Liver (tissue), 8 donors: ENCODE measurements at regions not wholly inside any gene's neighbourhood (a gene's known extent, or its start where the extent isn't known, plus 50 kb on each side); places are given as distances from the start of the nearest gene placed in this dataset.

Experiments
- DNase-seq: peaks from one replicate; pipeline ENCODE4 v3.0.0-alpha.2; 2017; ENCODE audit warnings: low spot score
- H3K27ac ChIP-seq, 2 donors: one replicate each; pipeline ENCODE4 v1.7.0; 2013; ENCODE audit warnings: inconsistent platforms in 2 of 2, low read length in 2 of 2, control low read depth in 1 of 2, low read depth in 1 of 2, mild to moderate bottlenecking in 1 of 2
- H3K27me3 ChIP-seq, 4 donors: one replicate each; pipeline versions ENCODE4 v1.6.1 to v1.7.0; 2013; ENCODE audit warnings: low read length in 3 of 4, inconsistent platforms in 1 of 4, mild to moderate bottlenecking in 1 of 4, moderate library complexity in 1 of 4; ENCODE audit not compliant: control insufficient read depth in 4 of 4, insufficient read depth in 4 of 4
- H3K36me3 ChIP-seq, 4 donors: one replicate each; pipeline versions ENCODE4 v1.6.1 to v1.7.0; 2013; ENCODE audit warnings: low read length in 3 of 4, mild to moderate bottlenecking in 3 of 4, low read depth in 1 of 4, moderate library complexity in 1 of 4; ENCODE audit not compliant: control insufficient read depth in 4 of 4, insufficient read depth in 3 of 4
- H3K4me1 ChIP-seq, 4 donors: one replicate each; pipeline versions ENCODE4 v1.6.1 to v1.7.0; 2013; ENCODE audit warnings: low read length in 3 of 4, mild to moderate bottlenecking in 3 of 4, moderate library complexity in 1 of 4; ENCODE audit not compliant: control insufficient read depth in 4 of 4, insufficient read depth in 4 of 4
- H3K4me3 ChIP-seq, 3 donors: one replicate each; pipeline versions ENCODE4 v1.6.1 to v1.7.0; 2013; ENCODE audit warnings: low read length in 3 of 3, control low read depth in 1 of 3, low read depth in 1 of 3, mild to moderate bottlenecking in 1 of 3
- H3K9ac ChIP-seq, 2 donors: one replicate each; pipeline ENCODE4 v1.7.0; 2013; ENCODE audit warnings: low read length in 2 of 2, mild to moderate bottlenecking in 2 of 2, moderate library complexity in 2 of 2, control low read depth in 1 of 2, low read depth in 1 of 2
- H3K9me3 ChIP-seq, 4 donors: one replicate each; pipeline versions ENCODE4 v1.6.1 to v1.7.0; 2013; ENCODE audit warnings: low read length in 3 of 4; ENCODE audit not compliant: control insufficient read depth in 4 of 4
- EGR1 ChIP-seq, 2 donors: IDR thresholded peaks; 2 replicates each; pipeline ENCODE4 v1.6.1; 2016 to 2018; ENCODE audit warnings: antibody characterized with exemption in 2 of 2, low read depth in 2 of 2
- FOXA1 ChIP-seq: IDR thresholded peaks from 2 replicates; pipeline ENCODE4 v1.6.1; 2016; ENCODE audit warnings: antibody characterized with exemption
- FOXA2 ChIP-seq: IDR thresholded peaks from 2 replicates; pipeline ENCODE4 v1.6.1; 2016; ENCODE audit warnings: antibody characterized with exemption
- GABPA ChIP-seq, 2 donors: IDR thresholded peaks in 1 of 2; conservative IDR thresholded peaks in 1 of 2; 2 replicates each; pipeline ENCODE4 v1.6.1; 2016; ENCODE audit warnings: antibody characterized with exemption in 2 of 2, mild to moderate bottlenecking in 1 of 2, moderate library complexity in 1 of 2
- HNF4A ChIP-seq, 2 donors: conservative IDR thresholded peaks; 2 replicates each; pipeline ENCODE4 v1.6.1; 2016; ENCODE audit warnings: antibody characterized with exemption in 2 of 2, mild to moderate bottlenecking in 2 of 2
- HNF4G ChIP-seq: IDR thresholded peaks from 2 replicates; pipeline ENCODE4 v1.6.1; 2016; ENCODE audit warnings: antibody characterized with exemption
- JUND ChIP-seq, 2 donors: IDR thresholded peaks; 2 replicates each; pipeline ENCODE4 v1.6.1; 2016; ENCODE audit warnings: antibody characterized with exemption in 2 of 2
- NR2F2 ChIP-seq: IDR thresholded peaks from 2 replicates; pipeline ENCODE4 v1.6.1; 2016; ENCODE audit warnings: antibody characterized with exemption
- RAD21 ChIP-seq, 2 donors: IDR thresholded peaks; 2 replicates each; pipeline ENCODE4 v1.6.1; 2016; ENCODE audit warnings: antibody characterized with exemption in 2 of 2, mild to moderate bottlenecking in 2 of 2
- RXRA ChIP-seq, 2 donors: IDR thresholded peaks; 2 replicates each; pipeline ENCODE4 v1.6.1; 2017 to 2018; ENCODE audit warnings: antibody characterized with exemption in 2 of 2, mild to moderate bottlenecking in 1 of 2
- SP1 ChIP-seq: IDR thresholded peaks from 2 replicates; pipeline ENCODE4 v1.6.1; 2018; ENCODE audit warnings: antibody characterized with exemption, mild to moderate bottlenecking
- TAF1 ChIP-seq: conservative IDR thresholded peaks from 2 replicates; pipeline ENCODE4 v1.6.1; 2016; ENCODE audit warnings: antibody characterized with exemption, mild to moderate bottlenecking
- YY1 ChIP-seq: IDR thresholded peaks from 2 replicates; pipeline ENCODE4 v1.6.1; 2016; ENCODE audit warnings: antibody characterized with exemption, mild to moderate bottlenecking
- WGBS: extraction: QIAGEN DNeasy Blood & Tissue Kit; methylation state at CpG from one replicate; pipeline ENCODE4 v1.1.7; 2013; 5-methylcytosine and 5-hydroxymethylcytosine counted together
- TF ChIP-seq, protein P1 (sequence below): fragments of 150-350 bp; IDR thresholded peaks from 2 replicates; pipeline ENCODE4 v1.5.1; 2017; ENCODE audit warnings: improper control_type of control experiment, low read depth, low read length; ENCODE audit not compliant: missing input control
- TF ChIP-seq, protein P2 (sequence below): IDR thresholded peaks from 2 replicates; pipeline ENCODE4 v1.6.1; 2016; ENCODE audit warnings: antibody characterized with exemption, mild to moderate bottlenecking
- TF ChIP-seq, protein P3 (sequence below): IDR thresholded peaks from 2 replicates; pipeline ENCODE4 v1.6.1; 2016; ENCODE audit warnings: antibody characterized with exemption
- TF ChIP-seq, protein P4 (sequence below): IDR thresholded peaks from 2 replicates; pipeline ENCODE4 v1.6.1; 2016; ENCODE audit warnings: antibody characterized with exemption
- TF ChIP-seq, protein P5 (sequence below): IDR thresholded peaks from 2 replicates; pipeline ENCODE4 v1.6.1; 2016; ENCODE audit warnings: antibody characterized with exemption
- donor health status: healthy.
- donor health status: healthy.
- donor health status: healthy.
- donor health status: healthy.
- donor health status: healthy.

DNA sequence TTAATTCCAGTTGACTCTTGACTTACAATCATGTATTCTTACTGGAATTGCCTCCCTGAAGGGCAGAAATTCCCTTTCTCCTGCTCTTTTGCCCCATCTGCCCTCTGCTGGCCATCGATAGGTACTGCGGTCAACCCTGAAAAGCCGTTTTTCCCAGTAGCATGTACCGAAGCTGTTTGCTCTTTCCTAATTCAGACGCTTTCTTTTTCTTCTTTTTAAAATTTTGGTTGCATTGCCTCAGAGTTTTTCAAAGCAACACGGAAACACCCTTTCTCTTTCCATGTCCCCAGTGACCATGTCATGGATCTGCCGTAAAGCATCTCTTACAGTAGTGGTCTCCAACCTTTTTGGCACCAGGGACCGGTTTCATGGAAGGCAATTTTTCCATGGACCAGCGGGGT is 164.2 kb upstream of the C1orf21 start:
- H3K4me1 ChIP-seq, result peaks cover 0 to 3% (median 3%) of the 10 kb centered on the region in 4 donors
- no peaks in the 10 kb centered on the region for H3K27me3 ChIP-seq
- TF ChIP-seq YY1, result no peak
- TF ChIP-seq, protein P1, sequence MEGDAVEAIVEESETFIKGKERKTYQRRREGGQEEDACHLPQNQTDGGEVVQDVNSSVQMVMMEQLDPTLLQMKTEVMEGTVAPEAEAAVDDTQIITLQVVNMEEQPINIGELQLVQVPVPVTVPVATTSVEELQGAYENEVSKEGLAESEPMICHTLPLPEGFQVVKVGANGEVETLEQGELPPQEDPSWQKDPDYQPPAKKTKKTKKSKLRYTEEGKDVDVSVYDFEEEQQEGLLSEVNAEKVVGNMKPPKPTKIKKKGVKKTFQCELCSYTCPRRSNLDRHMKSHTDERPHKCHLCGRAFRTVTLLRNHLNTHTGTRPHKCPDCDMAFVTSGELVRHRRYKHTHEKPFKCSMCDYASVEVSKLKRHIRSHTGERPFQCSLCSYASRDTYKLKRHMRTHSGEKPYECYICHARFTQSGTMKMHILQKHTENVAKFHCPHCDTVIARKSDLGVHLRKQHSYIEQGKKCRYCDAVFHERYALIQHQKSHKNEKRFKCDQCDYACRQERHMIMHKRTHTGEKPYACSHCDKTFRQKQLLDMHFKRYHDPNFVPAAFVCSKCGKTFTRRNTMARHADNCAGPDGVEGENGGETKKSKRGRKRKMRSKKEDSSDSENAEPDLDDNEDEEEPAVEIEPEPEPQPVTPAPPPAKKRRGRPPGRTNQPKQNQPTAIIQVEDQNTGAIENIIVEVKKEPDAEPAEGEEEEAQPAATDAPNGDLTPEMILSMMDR, result peak; percentile 95
- no peak for TF ChIP-seq SP1
- no peak for TF ChIP-seq HNF4G
- TF ChIP-seq FOXA1, result no peak
- no peak for TF ChIP-seq FOXA2
- TF ChIP-seq, protein P2, sequence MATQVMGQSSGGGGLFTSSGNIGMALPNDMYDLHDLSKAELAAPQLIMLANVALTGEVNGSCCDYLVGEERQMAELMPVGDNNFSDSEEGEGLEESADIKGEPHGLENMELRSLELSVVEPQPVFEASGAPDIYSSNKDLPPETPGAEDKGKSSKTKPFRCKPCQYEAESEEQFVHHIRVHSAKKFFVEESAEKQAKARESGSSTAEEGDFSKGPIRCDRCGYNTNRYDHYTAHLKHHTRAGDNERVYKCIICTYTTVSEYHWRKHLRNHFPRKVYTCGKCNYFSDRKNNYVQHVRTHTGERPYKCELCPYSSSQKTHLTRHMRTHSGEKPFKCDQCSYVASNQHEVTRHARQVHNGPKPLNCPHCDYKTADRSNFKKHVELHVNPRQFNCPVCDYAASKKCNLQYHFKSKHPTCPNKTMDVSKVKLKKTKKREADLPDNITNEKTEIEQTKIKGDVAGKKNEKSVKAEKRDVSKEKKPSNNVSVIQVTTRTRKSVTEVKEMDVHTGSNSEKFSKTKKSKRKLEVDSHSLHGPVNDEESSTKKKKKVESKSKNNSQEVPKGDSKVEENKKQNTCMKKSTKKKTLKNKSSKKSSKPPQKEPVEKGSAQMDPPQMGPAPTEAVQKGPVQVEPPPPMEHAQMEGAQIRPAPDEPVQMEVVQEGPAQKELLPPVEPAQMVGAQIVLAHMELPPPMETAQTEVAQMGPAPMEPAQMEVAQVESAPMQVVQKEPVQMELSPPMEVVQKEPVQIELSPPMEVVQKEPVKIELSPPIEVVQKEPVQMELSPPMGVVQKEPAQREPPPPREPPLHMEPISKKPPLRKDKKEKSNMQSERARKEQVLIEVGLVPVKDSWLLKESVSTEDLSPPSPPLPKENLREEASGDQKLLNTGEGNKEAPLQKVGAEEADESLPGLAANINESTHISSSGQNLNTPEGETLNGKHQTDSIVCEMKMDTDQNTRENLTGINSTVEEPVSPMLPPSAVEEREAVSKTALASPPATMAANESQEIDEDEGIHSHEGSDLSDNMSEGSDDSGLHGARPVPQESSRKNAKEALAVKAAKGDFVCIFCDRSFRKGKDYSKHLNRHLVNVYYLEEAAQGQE, result no peak
- no peak for TF ChIP-seq EGR1 (IDR thresholded peaks at IDR 0.05; ENCODE audit: low read depth in 2 of 2)
- TF ChIP-seq, protein P3, sequence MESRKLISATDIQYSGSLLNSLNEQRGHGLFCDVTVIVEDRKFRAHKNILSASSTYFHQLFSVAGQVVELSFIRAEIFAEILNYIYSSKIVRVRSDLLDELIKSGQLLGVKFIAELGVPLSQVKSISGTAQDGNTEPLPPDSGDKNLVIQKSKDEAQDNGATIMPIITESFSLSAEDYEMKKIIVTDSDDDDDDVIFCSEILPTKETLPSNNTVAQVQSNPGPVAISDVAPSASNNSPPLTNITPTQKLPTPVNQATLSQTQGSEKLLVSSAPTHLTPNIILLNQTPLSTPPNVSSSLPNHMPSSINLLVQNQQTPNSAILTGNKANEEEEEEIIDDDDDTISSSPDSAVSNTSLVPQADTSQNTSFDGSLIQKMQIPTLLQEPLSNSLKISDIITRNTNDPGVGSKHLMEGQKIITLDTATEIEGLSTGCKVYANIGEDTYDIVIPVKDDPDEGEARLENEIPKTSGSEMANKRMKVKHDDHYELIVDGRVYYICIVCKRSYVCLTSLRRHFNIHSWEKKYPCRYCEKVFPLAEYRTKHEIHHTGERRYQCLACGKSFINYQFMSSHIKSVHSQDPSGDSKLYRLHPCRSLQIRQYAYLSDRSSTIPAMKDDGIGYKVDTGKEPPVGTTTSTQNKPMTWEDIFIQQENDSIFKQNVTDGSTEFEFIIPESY, result no peak
- TF ChIP-seq RAD21 (IDR thresholded peaks at IDR 0.05), result peak; percentile 94 to 98
- no peak for TF ChIP-seq JUND (IDR thresholded peaks at IDR 0.05)
- TF ChIP-seq GABPA (IDR thresholded peaks at IDR 0.05 in 1 of 2, conservative IDR thresholded peaks at IDR 0.05 in 1 of 2), result no peak
- TF ChIP-seq, protein P4, sequence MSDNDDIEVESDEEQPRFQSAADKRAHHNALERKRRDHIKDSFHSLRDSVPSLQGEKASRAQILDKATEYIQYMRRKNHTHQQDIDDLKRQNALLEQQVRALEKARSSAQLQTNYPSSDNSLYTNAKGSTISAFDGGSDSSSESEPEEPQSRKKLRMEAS, result no peak
- no peak for TF ChIP-seq TAF1
- no peak for TF ChIP-seq RXRA (IDR thresholded peaks at IDR 0.05)
- TF ChIP-seq, protein P5, sequence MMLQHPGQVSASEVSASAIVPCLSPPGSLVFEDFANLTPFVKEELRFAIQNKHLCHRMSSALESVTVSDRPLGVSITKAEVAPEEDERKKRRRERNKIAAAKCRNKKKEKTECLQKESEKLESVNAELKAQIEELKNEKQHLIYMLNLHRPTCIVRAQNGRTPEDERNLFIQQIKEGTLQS, result no peak
- TF ChIP-seq HNF4A (conservative IDR thresholded peaks at IDR 0.05), result no peak
- H3K4me3 ChIP-seq, result peak overlapping the region in 1 of 3 donors; percentile 21
- DNase-seq, result peak; percentile 62
- whole genome bisulfite sequencing, result 22% methylated on average over 9 of the region's 9 CpGs
- no peaks in the 10 kb centered on the region for H3K9me3 ChIP-seq
- H3K27ac ChIP-seq, result no peak overlapping the region
- H3K36me3 ChIP-seq, result no peaks in the 10 kb centered on the region
- no peak overlapping the region for H3K9ac ChIP-seq

DNA sequence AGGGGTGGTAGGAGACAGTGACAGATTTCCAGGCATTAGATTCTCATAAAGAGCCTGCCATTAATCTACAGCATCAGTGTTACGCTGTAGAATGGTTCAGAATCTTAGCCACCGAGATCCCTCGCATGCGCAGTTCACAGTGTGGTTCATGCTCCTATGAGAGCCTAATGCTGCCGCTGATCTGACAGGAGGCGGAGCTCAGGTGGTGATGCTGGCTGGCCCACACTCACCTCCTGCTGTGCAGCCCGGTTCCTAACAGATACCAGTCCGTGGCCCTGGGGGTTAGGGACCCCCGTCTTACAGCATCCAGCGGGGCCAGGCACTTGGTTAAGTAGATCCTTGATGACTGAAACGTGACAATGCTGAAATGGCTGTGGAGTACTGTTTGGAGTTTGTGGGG is 163.6 kb upstream of the C1orf21 start:
- H3K4me1 ChIP-seq, result peaks cover 0 to 6% (median 3%) of the 10 kb centered on the region in 4 donors
- no peaks in the 10 kb centered on the region for H3K27me3 ChIP-seq
- 70% methylated on average over 11 of the region's 11 CpGs for WGBS
- no peaks in the 10 kb centered on the region for H3K9me3 ChIP-seq
- no peak overlapping the region for H3K4me3 ChIP-seq
- no peak for DNase-seq
- no peak overlapping the region for H3K27ac ChIP-seq
- no peaks in the 10 kb centered on the region for H3K36me3 ChIP-seq
- H3K9ac ChIP-seq, result no peak overlapping the region
- TF ChIP-seq TAF1 (no peak), YY1 (no peak), FOXA2 (no peak), NR2F2 (no peak), RXRA (IDR thresholded peaks at IDR 0.05) (no peak), FOXA1 (no peak), JUND (IDR thresholded peaks at IDR 0.05) (no peak), GABPA (IDR thresholded peaks at IDR 0.05 in 1 of 2, conservative IDR thresholded peaks at IDR 0.05 in 1 of 2) (no peak)
- TF ChIP-seq, protein P5, result no peak
- TF ChIP-seq, protein P1, result no peak
- TF ChIP-seq, protein P2, result no peak
